AG04450 (cell line): ENCODE measurements at regions not wholly inside any gene's neighbourhood (a gene's known extent, or its start where the extent isn't known, plus 50 kb on each side); places are given as distances from the start of the nearest gene placed in this dataset.

Experiments
- CTCF ChIA-PET: fragments of 300-600, 350-600 bp; formaldehyde crosslinking; extraction: SDS; loops from one replicate; lab custom pipeline; 2022; ENCODE audit warnings: antibody characterized with exemption, inconsistent platforms; lab: Charles Lee
- POLR2A ChIA-PET: fragments of 350-600 bp; formaldehyde crosslinking; extraction: SDS; loops from one replicate; lab custom pipeline; 2021; ENCODE audit warnings: antibody characterized with exemption, inconsistent platforms; lab: Yijun Ruan, JAX
- DNase-seq: peaks from one replicate; pipeline ENCODE4 v3.0.0-alpha.2; 2011; ENCODE audit warnings: low read depth, low spot score
- H3K27ac ChIP-seq: one replicate; pipeline ENCODE4 v1.5.1; 2012; ENCODE audit warnings: low read depth, low read length, control low read depth
- H3K27me3 ChIP-seq: one replicate; pipeline ENCODE4 v1.6.0; 2012; ENCODE audit warnings: low read length; ENCODE audit not compliant: control insufficient read depth, insufficient read depth
- H3K4me3 ChIP-seq: 2 replicates; pipeline ENCODE4 v1.5.1; 2011; ENCODE audit warnings: mild to moderate bottlenecking, low read depth, low read length, control low read depth
- H3K9me3 ChIP-seq: 2 replicates; pipeline ENCODE4 v1.5.1; 2012; ENCODE audit warnings: low read length; ENCODE audit not compliant: control insufficient read depth, insufficient read depth
- TF ChIP-seq, protein P1 (sequence below): IDR thresholded peaks from 2 replicates; pipeline ENCODE4 v1.5.1; 2011; ENCODE audit warnings: low read depth, low read length, control low read depth, inconsistent platforms

DNA sequence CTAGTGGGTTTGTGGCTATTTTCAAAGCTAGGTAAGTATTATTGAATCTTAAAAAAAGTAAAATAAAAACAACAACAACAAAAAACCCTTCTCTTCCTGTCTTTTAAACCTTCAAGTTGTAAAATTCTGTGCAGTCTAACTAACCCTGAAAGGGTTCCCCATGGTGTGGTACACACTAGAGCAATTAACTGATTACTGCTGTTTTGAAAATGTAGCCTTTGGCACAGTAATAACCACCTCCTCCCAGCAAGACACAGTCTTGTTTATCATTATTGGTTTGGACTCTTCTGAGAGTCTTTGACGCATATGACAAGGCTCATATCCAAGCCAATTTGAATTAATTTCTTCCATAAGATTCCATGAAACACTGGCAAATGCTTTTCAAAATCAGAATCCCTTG lies 2184.6 kb upstream of the PIK3C3 start:
- ChIA-PET CTCF (no interaction called here), POLR2A (no interaction called here)
- H3K27me3 ChIP-seq: no peaks in the 10 kb centered on the region
- no peaks in the 10 kb centered on the region for H3K9me3 ChIP-seq
- no peak overlapping the region for H3K4me3 ChIP-seq
- TF ChIP-seq, protein P1, sequence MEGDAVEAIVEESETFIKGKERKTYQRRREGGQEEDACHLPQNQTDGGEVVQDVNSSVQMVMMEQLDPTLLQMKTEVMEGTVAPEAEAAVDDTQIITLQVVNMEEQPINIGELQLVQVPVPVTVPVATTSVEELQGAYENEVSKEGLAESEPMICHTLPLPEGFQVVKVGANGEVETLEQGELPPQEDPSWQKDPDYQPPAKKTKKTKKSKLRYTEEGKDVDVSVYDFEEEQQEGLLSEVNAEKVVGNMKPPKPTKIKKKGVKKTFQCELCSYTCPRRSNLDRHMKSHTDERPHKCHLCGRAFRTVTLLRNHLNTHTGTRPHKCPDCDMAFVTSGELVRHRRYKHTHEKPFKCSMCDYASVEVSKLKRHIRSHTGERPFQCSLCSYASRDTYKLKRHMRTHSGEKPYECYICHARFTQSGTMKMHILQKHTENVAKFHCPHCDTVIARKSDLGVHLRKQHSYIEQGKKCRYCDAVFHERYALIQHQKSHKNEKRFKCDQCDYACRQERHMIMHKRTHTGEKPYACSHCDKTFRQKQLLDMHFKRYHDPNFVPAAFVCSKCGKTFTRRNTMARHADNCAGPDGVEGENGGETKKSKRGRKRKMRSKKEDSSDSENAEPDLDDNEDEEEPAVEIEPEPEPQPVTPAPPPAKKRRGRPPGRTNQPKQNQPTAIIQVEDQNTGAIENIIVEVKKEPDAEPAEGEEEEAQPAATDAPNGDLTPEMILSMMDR: no peak
- DNase-seq: no peak
- H3K27ac ChIP-seq: no peak overlapping the region

DNA sequence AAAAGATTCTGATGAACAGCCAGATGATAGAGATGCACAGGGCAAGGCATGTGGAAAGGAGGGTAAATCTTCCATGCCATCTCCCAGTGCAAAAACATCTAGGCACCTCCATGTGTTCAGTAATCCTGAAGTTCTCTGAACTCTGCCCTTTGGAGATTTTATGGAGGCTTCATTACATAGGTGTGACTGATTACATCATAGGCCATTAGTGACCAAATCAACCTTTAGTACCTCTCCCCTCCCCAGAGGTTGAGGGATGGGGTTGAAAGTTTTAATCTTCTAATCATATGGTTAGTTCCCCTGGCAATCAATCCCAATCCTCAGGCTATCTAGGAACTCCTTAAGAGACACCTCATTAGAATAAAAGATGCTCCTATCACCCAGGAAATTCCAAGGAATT lies 2190.2 kb upstream of the PIK3C3 start:
- POLR2A ChIA-PET: no interaction called here
- DNase-seq: no peak
- no peaks in the 10 kb centered on the region for H3K27me3 ChIP-seq
- no peak overlapping the region for H3K4me3 ChIP-seq
- TF ChIP-seq, protein P1: no peak
- CTCF ChIA-PET: no interaction called here
- no peak overlapping the region for H3K27ac ChIP-seq
- H3K9me3 ChIP-seq: no peaks in the 10 kb centered on the region

DNA sequence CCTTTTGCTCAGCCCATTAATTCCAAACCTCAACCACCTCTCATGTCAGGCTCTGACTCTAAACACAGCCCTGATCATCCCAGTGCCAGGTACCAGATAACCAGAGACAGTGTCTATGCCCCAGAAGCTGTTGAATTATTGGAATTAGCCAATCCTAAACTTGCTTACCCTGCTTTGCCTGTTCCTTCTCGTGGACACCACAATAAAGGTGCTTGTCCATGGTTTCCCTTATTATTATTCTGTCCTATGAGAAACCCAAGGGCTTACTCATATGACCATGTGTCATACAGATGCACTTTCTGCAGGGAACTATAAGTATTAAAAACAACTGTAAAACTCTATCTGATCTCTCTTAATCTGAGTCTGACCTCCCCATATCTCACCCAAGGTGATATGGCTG lies 2193.8 kb upstream of the PIK3C3 start:
- CTCF ChIA-PET: no interaction called here

DNA sequence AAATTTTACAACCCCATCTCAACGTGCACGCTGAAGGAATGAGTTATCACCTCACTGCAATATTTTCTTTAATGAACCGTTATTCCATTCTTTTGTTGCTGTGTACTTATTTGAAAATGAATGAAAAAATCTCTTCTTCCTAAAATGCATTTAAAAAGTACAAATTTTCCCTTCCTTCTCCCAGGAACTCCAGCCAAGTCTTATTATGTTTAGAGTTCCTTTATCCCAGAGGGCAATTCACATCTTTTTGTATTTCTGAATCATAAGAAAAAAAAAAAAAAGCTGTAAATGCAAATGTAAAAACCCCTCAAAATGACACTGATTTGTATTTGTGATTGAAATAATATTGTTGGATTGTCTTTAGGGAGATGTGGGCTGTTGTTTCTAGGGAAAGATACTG lies 2194.3 kb upstream of the CELF4 start:
- Histone ChIP-seq H3K9me3 (no peaks in the 10 kb centered on the region), H3K27ac (no peak overlapping the region), H3K4me3 (no peak overlapping the region), H3K27me3 (no peaks in the 10 kb centered on the region)
- ChIA-PET CTCF (no interaction called here), POLR2A (no interaction called here)
- no peak for DNase-seq
- TF ChIP-seq, protein P1: no peak

More for the DNA sequence above, 2193.8 kb upstream of the PIK3C3 start:
- no peaks in the 10 kb centered on the region for H3K27me3 ChIP-seq
- no peak overlapping the region for H3K4me3 ChIP-seq
- no peak for DNase-seq
- POLR2A ChIA-PET: no interaction called here
- no peaks in the 10 kb centered on the region for H3K9me3 ChIP-seq
- no peak overlapping the region for H3K27ac ChIP-seq
- TF ChIP-seq, protein P1: no peak

DNA sequence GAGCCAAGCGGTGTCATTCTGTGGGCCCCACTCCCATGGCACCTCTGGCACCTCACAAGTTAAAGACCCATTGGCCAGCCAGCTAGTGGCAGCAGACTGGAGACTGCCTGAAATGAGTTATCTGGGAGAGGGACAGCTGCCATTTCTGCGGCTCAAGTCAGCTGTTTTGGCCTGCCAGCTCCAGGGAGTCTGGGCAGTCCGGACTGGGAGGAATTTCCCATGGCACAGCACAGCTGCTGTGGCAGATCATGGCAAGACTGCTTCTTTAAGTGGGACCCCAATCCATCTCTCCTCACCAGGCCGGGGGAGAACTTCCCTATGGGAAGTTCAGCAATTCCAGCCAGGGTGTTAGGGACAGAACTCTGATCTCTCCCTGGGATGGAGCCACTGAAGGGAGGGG lies 2187.6 kb upstream of the CELF4 start:
- H3K4me3 ChIP-seq: no peak overlapping the region
- TF ChIP-seq, protein P1: no peak
- no peaks in the 10 kb centered on the region for H3K27me3 ChIP-seq
- CTCF ChIA-PET: no interaction called here
- POLR2A ChIA-PET: no interaction called here
- no peaks in the 10 kb centered on the region; the same call in 1 of the 2 replicates for H3K9me3 ChIP-seq
- DNase-seq: no peak
- H3K27ac ChIP-seq: no peak overlapping the region
